Activated T-helper 1 cell treated with anti-CD3 and anti-CD28 coated beads, Interleukin-12 subunit alpha, Interleukin-12 subunit beta, Interleukin-2, Interleukin-4 antibody, amounts not matched to agents 30 ng/mL and 10 ng/mL and 1 ng/mL, durations not matched to agents 14 hours and 24 hours and 36 hours (primary cell): ENCODE measurements at regions not wholly inside any gene's neighbourhood (a gene's known extent, or its start where the extent isn't known, plus 50 kb on each side); places are given as distances from the start of the nearest gene placed in this dataset.

Experiments used
- DNase-seq: peaks from one replicate; pipeline ENCODE4 v3.0.0; 2021; ENCODE audit warnings: low spot score
- H3K27ac Mint-ChIP-seq: one replicate; pipeline ENCODE4 v1.8.0; 2021; ENCODE audit warnings: mild to moderate bottlenecking, mixed read lengths
- H3K27me3 Mint-ChIP-seq: one replicate; pipeline ENCODE4 v1.8.0; 2022; ENCODE audit warnings: mild to moderate bottlenecking, moderate library complexity, mixed read lengths; ENCODE audit not compliant: insufficient read depth
- H3K36me3 Mint-ChIP-seq: one replicate; pipeline ENCODE4 v1.8.0; 2021; ENCODE audit warnings: low read depth, mixed read lengths
- H3K4me1 Mint-ChIP-seq: one replicate; pipeline ENCODE4 v1.8.0; 2021; ENCODE audit warnings: low read depth, mixed read lengths
- H3K4me3 Mint-ChIP-seq: one replicate; pipeline ENCODE4 v1.8.0; 2021; ENCODE audit warnings: mild to moderate bottlenecking, moderate library complexity, mixed read lengths
- H3K9me3 Mint-ChIP-seq: one replicate; pipeline ENCODE4 v1.8.0; 2021; ENCODE audit warnings: mixed read lengths
- intact Hi-C: fragments of 100-400 bp; cut with micrococcal nuclease; formaldehyde crosslinking; loops from one replicate; pipeline ENCODE4 v1.15.1; 2024

DNA sequence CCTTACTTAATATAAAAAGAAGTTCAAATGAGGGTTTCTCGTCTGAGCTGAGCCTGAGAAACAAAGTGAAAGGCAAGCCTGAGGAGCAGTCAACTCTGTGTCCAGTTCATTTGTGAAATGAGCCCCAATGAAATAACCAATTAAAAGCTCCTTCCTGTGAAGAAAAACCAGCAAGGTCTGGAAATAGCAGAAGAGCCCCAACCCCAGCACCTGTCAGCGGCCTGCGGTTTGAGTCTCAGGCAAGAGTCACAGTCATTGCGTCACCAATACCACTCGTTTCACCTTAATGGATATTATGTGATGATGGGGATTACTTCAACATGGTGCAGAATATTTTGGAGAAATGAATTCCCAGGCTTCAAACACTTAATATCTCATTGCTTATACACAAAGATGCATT, 211.3 kb upstream of the DPP6 start:
- Mint-ChIP-seq H3K4me1 (no peaks in the 10 kb centered on the region), H3K4me3 (no peak overlapping the region), H3K36me3 (no peaks in the 10 kb centered on the region), H3K27me3 (no peaks in the 10 kb centered on the region), H3K27ac (no peak overlapping the region), H3K9me3 (peaks cover 14% of the 10 kb centered on the region)
- intact Hi-C loops: no loop called here
- no peak for DNase-seq

DNA sequence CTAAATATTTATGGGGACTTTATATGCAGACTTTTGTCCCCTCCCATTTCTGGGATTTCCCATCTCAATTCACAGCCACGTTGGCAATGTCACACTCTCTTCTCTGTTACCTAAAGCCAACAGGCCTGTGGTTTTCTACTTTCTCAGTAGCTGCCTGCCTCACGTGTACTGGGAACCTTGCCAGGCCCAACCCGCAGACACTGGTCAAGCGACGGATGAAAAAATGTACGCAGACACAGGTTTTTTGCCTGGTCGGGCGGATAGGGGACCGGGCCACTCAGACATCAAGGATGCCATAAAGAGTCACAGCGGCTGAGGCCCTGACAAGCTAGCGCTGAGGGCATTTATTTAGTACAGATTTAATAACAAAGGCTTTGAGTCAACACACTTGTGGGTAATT, 204.4 kb upstream of the DPP6 start:
- no peak overlapping the region for H3K4me3 Mint-ChIP-seq
- H3K27me3 Mint-ChIP-seq: no peaks in the 10 kb centered on the region
- H3K4me1 Mint-ChIP-seq: no peaks in the 10 kb centered on the region
- no peak for DNase-seq
- no peaks in the 10 kb centered on the region for H3K36me3 Mint-ChIP-seq
- no peak overlapping the region for H3K27ac Mint-ChIP-seq
- H3K9me3 Mint-ChIP-seq: peaks cover 27% of the 10 kb centered on the region
- intact Hi-C loops: no loop called here

DNA sequence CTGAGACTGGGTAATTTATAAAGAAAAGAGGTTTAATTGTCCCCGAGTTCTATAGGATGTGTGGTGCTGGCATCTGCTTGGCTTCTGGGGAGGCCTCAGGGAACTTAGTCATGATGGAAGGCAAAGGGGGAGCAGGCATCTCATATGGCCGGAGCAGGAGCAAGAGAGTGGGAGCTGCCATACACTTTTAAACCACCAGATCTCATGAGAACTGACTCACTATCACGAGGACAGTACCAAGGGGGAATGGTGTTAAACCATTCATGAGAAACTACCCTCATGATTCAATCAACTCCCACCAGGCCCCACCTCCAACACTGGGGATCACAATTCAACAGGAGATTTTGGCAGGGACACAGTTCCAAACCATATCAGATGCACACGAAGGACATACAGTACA, 199.9 kb upstream of the DPP6 start:
- Mint-ChIP-seq H3K27me3 (no peaks in the 10 kb centered on the region), H3K27ac (no peak overlapping the region), H3K9me3 (peaks cover 18% of the 10 kb centered on the region), H3K4me1 (no peaks in the 10 kb centered on the region), H3K36me3 (no peaks in the 10 kb centered on the region), H3K4me3 (no peak overlapping the region)
- DNase-seq: no peak
- intact Hi-C loops: no loop called here

DNA sequence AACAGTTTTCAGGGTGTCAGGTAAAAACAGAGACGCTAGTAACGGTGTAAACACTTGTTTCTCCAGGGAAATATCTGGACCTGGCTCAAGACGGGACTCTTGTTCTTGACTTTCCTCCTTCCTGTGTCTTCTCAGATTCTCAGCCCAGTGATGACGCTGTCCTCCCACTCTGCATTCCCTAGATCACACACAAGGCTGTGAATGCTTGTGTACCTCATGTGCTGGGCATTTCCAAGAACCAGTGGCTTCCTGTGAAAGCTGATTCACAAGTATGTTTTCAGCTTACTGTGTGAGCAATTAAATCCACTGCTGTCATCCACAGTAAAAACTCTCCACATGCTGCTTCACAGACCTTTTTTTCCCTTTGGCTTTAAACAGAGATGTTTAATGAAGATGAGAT, 193.8 kb upstream of the DPP6 start:
- peaks cover 23% of the 10 kb centered on the region for H3K9me3 Mint-ChIP-seq
- no peak for DNase-seq
- H3K36me3 Mint-ChIP-seq: no peaks in the 10 kb centered on the region
- intact Hi-C loops: no loop called here
- H3K27me3 Mint-ChIP-seq: no peaks in the 10 kb centered on the region
- H3K27ac Mint-ChIP-seq: no peak overlapping the region
- H3K4me3 Mint-ChIP-seq: no peak overlapping the region
- H3K4me1 Mint-ChIP-seq: no peaks in the 10 kb centered on the region

DNA sequence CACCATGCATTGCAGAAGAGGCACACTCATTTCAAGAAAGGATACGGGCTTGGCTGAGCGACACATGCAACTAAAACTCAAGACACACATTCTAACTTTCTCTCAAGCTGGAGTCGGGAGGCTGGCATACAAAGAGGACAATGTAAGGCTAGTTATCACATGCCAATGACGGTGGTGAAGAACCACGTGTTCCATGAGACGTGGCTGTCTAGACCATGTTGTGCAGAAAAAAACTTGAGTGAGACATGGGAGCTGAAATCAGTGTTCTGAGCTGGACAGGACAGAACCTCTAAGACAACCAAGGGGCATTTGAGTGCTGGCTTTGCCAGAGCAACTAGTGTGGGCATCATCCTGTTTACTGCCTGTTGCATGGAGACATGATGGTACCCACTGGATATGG, 193.0 kb upstream of the DPP6 start:
- Mint-ChIP-seq H3K36me3 (no peaks in the 10 kb centered on the region), H3K27ac (no peak overlapping the region), H3K4me1 (no peaks in the 10 kb centered on the region), H3K9me3 (peaks cover 29% of the 10 kb centered on the region), H3K27me3 (no peaks in the 10 kb centered on the region), H3K4me3 (no peak overlapping the region)
- DNase-seq: no peak
- intact Hi-C loops: no loop called here

DNA sequence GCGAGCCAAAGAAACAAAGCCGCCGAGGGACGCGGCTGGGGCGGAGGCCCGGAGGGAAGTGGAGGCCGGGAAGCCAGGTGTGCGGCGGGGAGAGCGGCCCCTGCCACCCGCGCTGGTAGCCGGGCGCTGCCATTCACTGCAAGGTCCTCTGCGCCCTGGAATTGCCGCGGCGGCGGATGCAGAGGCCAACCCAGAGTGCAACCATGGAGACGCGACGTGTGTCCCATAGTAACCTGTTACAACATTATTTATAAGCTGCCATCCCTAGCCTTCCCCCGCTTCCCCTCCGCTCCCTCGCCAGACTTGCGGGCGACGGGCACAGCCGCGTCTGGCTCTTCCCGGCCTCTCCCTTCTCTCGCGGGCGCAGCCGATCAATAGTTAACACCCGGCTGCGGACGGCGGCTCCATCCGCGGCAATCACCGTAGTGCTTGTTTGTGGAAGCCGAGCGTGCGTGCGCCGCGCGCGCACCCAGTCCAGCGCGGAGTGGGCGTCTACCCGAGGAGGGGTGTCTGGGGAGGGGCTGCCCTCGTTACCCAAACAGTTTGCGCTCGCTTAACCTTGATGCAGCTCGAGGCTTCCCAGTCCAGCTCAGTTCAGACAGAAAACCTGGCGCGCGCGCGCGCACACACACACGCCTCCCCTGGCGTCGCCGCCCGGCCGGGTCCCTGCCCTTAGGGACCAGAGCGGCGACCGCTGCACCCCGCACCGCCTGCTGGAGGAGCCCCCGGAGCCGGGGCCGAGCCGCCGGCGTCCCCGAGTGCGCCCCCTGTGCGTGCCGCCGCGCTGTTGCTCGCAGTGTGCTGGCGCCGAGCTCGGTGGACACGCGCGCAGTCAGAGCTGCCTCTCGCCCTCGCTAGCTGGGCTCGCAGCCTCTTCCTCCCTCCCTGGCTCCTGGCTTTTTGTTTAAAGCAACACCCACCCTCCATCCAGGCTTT, 165.4 kb upstream of the DPP6 start:
- no peak overlapping the region for H3K4me3 Mint-ChIP-seq
- intact Hi-C loops: no loop called here
- H3K9me3 Mint-ChIP-seq: peaks cover 13% of the 10 kb centered on the region
- peaks cover 9% of the 10 kb centered on the region for H3K27me3 Mint-ChIP-seq
- H3K4me1 Mint-ChIP-seq: no peaks in the 10 kb centered on the region
- DNase-seq: no peak
- H3K27ac Mint-ChIP-seq: no peak overlapping the region
- H3K36me3 Mint-ChIP-seq: no peaks in the 10 kb centered on the region

DNA sequence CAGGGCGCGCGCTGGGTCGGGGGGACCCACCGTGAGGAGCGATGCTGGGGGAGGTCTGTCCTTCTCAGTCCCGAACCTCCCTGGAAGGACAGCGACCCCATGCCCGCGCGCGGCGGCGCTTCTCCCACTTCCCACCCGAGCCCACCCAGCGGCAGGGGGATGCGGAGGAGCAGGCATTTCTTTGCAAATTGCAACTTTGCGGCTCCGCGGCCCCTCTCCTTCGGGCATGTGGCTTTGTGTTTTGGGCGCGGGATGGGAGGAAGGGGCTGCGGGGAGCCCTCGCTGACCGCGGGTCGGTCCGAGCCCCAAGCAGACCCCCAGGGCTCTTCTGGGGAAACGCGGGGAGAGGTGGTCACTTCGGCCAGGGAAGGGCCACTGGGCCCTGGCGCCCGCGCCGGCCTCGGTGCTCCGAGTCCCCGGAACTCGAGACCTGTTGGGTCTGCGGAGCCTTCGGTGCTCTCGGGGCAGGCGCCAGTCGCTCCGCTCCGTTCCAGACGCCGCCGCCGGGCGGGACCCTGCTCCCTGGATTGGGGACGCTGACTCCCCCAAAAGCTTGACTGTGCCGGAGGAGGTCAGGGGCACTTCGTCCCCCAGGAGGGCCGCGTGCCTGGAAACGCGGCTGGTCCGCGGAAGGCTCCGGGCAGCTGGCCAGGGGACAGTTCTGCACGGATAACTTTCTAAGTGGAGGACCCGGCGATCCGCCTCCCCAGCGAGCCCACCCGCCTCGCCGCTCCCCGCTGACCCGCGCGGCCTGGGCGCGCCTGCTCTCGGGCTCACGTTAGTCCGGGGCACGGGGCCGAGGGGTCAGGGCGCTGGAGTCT, 164.2 kb upstream of the DPP6 start:
- H3K4me1 Mint-ChIP-seq: no peaks in the 10 kb centered on the region
- peaks cover 9% of the 10 kb centered on the region for H3K27me3 Mint-ChIP-seq
- no peak overlapping the region for H3K4me3 Mint-ChIP-seq
- no peak overlapping the region for H3K27ac Mint-ChIP-seq
- intact Hi-C loops: no loop called here
- H3K36me3 Mint-ChIP-seq: no peaks in the 10 kb centered on the region
- no peak for DNase-seq
- H3K9me3 Mint-ChIP-seq: peaks cover 5% of the 10 kb centered on the region

DNA sequence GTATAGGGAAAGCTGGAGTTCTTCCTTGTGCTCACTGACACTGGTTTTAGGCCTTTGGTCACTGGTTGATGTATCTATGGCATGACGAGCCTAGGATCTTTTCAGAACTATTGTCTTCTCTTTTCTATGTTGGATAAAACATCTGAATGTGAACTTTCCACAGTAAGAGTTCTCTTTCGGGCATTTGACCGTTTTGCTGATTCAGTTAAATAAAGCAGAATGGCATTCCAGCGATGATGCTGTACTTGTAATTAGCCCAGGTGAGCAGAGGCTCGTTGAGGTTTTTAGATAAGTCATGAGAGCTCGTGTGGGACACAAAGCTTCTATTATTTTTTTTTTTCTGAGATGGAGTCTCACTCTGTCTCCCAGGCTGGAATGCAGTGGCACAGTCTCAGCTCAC, 160.2 kb upstream of the DPP6 start:
- Mint-ChIP-seq H3K36me3 (no peaks in the 10 kb centered on the region), H3K9me3 (peaks cover 5% of the 10 kb centered on the region), H3K27me3 (peaks cover 6% of the 10 kb centered on the region), H3K4me1 (no peaks in the 10 kb centered on the region), H3K4me3 (no peak overlapping the region), H3K27ac (no peak overlapping the region)
- intact Hi-C loops: no loop called here
- no peak for DNase-seq

DNA sequence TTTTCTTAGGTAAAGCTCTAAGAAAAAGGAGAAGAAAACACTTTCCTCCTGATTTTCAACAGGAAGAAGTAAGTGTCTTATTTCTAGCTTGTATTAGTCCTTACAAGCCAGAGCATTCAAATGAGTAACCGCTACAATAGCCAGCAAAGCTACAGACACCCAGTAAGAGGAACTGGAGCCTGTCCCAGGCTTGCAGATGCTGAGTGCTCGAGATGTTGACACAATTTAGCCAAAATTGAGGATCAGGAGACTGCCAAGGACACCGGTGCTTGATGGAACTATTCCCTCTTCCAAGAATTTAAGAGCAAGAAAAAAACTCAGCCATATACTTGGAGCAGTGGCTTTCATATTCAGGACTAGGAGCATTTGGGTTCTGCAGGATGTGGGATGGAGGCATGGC, 149.3 kb upstream of the DPP6 start:
- Mint-ChIP-seq H3K4me1 (no peaks in the 10 kb centered on the region), H3K4me3 (no peak overlapping the region), H3K27ac (no peak overlapping the region), H3K36me3 (no peaks in the 10 kb centered on the region), H3K27me3 (no peaks in the 10 kb centered on the region), H3K9me3 (peaks cover 13% of the 10 kb centered on the region)
- intact Hi-C loops: no loop called here
- DNase-seq: no peak

DNA sequence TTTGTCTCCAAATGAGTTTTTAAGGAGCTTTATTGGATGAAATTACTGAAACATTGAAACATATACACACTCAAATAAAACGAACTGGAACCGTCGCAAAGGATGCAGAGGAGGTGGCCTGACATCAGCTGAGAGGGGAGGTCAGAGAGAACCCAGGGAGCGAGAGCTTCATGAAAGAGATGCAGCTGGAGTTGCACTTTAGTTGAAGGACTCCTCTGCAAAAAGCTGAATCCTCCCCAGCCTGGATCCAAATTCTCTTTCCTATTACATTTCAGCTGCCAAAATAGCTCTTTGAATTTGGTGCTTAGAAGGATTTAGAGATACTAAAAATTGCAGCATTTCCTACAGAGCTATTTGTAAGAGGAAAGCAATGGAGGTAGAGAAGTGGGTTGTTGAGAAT, 140.0 kb upstream of the DPP6 start:
- Mint-ChIP-seq H3K9me3 (no peaks in the 10 kb centered on the region), H3K4me1 (no peaks in the 10 kb centered on the region), H3K27me3 (no peaks in the 10 kb centered on the region), H3K27ac (no peak overlapping the region), H3K36me3 (no peaks in the 10 kb centered on the region), H3K4me3 (no peak overlapping the region)
- intact Hi-C loops: no loop called here
- DNase-seq: no peak

DNA sequence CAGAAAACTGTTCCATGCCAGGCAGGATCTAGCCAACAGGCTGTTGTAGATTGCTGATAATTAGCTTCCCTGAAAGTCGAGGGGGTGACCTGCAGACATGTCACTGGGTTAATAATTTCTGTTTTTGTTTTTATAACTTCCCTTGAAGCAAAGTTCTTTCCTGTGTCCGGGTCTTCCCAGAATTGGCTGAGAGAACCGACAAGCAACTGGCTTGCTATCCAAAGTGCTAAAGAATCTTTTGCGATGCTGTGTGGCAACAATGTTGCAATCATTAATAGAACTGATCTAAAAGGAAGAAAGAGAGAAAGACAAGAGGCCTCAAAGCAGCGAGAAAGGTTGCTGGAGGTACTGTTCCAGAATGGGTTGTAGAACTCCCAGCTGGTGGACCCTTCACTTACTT, 132.1 kb upstream of the DPP6 start:
- no peaks in the 10 kb centered on the region for H3K27me3 Mint-ChIP-seq
- intact Hi-C loops: no loop called here
- no peak overlapping the region for H3K4me3 Mint-ChIP-seq
- no peaks in the 10 kb centered on the region for H3K36me3 Mint-ChIP-seq
- no peak for DNase-seq
- H3K9me3 Mint-ChIP-seq: peaks cover 16% of the 10 kb centered on the region
- no peak overlapping the region for H3K27ac Mint-ChIP-seq
- no peaks in the 10 kb centered on the region for H3K4me1 Mint-ChIP-seq

DNA sequence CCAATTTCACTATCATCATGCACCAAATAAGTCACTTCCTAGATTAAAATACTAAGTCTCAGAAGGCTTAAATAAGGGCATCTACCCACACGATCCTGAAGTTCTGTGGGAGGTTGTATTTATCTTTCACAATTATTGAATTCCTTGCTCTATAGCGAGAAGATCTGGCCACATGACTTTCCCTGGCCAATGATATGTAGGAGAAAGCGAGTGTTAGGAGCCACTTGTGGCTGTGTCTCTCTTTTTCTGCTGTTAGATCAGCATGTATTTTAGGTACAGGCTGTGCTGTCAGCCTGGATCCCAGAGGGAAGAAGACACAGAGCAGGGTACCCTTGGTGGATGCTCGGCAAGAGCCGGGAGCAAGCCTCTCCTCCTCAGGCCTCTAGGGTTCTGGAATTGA, 131.3 kb upstream of the DPP6 start:
- Mint-ChIP-seq H3K9me3 (peaks cover 18% of the 10 kb centered on the region), H3K27ac (no peak overlapping the region), H3K27me3 (no peaks in the 10 kb centered on the region), H3K4me1 (no peaks in the 10 kb centered on the region), H3K36me3 (no peaks in the 10 kb centered on the region), H3K4me3 (no peak overlapping the region)
- intact Hi-C loops: no loop called here
- DNase-seq: no peak

DNA sequence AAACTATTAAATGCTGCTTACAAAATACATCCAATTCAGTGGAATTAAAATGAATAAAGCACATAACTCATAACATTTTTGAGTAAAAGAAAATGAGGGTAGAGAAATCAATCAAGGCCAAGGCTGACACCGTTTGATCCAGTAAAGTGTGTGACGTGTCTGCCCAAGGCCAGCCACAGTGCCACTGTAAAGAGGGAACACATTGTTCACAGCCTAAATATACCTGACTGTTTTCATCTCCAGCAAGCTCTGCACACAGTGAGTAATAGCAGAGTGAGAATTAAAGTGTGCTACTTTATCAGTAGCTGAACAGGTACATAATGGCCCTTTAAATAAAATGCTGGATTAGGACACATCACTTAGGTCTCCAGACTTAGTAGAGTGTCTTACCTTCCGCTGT, 130.8 kb upstream of the DPP6 start:
- Mint-ChIP-seq H3K4me1 (no peaks in the 10 kb centered on the region), H3K4me3 (no peak overlapping the region), H3K27ac (no peak overlapping the region), H3K27me3 (no peaks in the 10 kb centered on the region), H3K9me3 (peaks cover 18% of the 10 kb centered on the region), H3K36me3 (no peaks in the 10 kb centered on the region)
- no peak for DNase-seq
- intact Hi-C loops: no loop called here
